ENCODE measurements at regions not wholly inside any gene's neighbourhood (a gene's known extent, or its start where the extent isn't known, plus 50 kb on each side); places are given as distances from the start of the nearest gene placed in this dataset.

GRCh38 chr2:216770050-216770449 lies 74.7 kb upstream of the IGFBP5 start:
- Mint-ChIP-seq H3K9me3 (ENCODE audit: unreplicated experiment) (peaks cover 9% of the 10 kb centered on the region), H3K4me1 (ENCODE audit: low read depth, unreplicated experiment) (peaks cover 5% of the 10 kb centered on the region), H3K36me3 (ENCODE audit: insufficient read depth, unreplicated experiment) (no peaks in the 10 kb centered on the region), H3K4me3 (ENCODE audit: unreplicated experiment) (no peak overlapping the region), H3K27ac (ENCODE audit: unreplicated experiment) (no peak overlapping the region), H3K27me3 (ENCODE audit: insufficient read depth, unreplicated experiment) (peaks cover 15% of the 10 kb centered on the region)
- TF ChIP-seq, protein P1, sequence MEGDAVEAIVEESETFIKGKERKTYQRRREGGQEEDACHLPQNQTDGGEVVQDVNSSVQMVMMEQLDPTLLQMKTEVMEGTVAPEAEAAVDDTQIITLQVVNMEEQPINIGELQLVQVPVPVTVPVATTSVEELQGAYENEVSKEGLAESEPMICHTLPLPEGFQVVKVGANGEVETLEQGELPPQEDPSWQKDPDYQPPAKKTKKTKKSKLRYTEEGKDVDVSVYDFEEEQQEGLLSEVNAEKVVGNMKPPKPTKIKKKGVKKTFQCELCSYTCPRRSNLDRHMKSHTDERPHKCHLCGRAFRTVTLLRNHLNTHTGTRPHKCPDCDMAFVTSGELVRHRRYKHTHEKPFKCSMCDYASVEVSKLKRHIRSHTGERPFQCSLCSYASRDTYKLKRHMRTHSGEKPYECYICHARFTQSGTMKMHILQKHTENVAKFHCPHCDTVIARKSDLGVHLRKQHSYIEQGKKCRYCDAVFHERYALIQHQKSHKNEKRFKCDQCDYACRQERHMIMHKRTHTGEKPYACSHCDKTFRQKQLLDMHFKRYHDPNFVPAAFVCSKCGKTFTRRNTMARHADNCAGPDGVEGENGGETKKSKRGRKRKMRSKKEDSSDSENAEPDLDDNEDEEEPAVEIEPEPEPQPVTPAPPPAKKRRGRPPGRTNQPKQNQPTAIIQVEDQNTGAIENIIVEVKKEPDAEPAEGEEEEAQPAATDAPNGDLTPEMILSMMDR (IDR thresholded peaks at IDR 0.05; ENCODE audit: insufficient read depth in 1 of 2, low read depth in 1 of 2, low read length in 1 of 2, severe bottlenecking in 1 of 2, unreplicated experiment in 1 of 2) = no peak
- intact Hi-C loops (cut with micrococcal nuclease; ENCODE audit: unreplicated experiment) = loop anchor here (10.0 kb wide), 2 partner anchors 85 to 125 kb away; no protein-coding TSS in a partner anchor
- H3K36me3 ChIP-seq (ENCODE audit: control insufficient read depth, insufficient read depth, low read length) = no peaks in the 10 kb centered on the region
- ChIA-PET POLR2A (no interaction called here), CTCF (no interaction called here)
- no TSS peak for BruUV-seq (replicated peaks)
- H3K27me3 ChIP-seq (replicated peaks; ENCODE audit: control insufficient read depth, insufficient read depth, low read length) = no peaks in the 10 kb centered on the region; the same call in 1 of the 2 replicates
- no peak overlapping the region for H3K4me3 ChIP-seq (ENCODE audit: low read depth, low read length)
- H3K4me1 ChIP-seq = no peaks in the 10 kb centered on the region
- no peaks in the 10 kb centered on the region for H3K9me3 ChIP-seq
- DNase-seq = no peak

DNA sequence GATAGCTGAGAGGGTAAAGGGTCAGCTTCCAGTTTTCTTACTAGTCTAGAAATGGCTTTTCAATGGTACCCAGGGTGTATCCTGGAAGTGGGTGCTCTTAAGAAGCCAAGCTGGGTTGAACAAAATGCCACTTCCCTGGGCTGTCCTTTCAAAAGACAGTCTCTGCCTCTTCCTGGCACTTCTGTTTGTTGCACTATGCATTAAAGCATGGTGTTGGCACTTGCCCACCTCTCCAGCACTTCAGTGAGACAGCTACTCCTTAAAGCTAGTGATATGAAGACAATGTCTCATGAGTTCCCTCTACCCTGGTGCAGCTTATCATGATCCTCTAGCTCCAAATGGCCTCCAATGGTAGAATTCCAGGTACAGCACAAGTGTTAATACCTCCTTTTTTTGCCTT lies 74.3 kb upstream of the IGFBP5 start:
- no peaks in the 10 kb centered on the region for H3K4me1 ChIP-seq
- peaks cover 9% of the 10 kb centered on the region for H3K9me3 Mint-ChIP-seq (ENCODE audit: unreplicated experiment)
- CTCF ChIA-PET = no interaction called here
- H3K36me3 Mint-ChIP-seq (ENCODE audit: insufficient read depth, unreplicated experiment) = no peaks in the 10 kb centered on the region
- H3K36me3 ChIP-seq (ENCODE audit: control insufficient read depth, insufficient read depth, low read length) = no peaks in the 10 kb centered on the region
- H3K4me3 ChIP-seq (ENCODE audit: low read depth, low read length) = no peak overlapping the region
- H3K27ac Mint-ChIP-seq (ENCODE audit: unreplicated experiment) = no peak overlapping the region
- BruUV-seq (replicated peaks) = no TSS peak
- peaks cover 15% of the 10 kb centered on the region for H3K27me3 Mint-ChIP-seq (ENCODE audit: insufficient read depth, unreplicated experiment)
- peaks cover 5% of the 10 kb centered on the region for H3K4me1 Mint-ChIP-seq (ENCODE audit: low read depth, unreplicated experiment)
- DNase-seq = no peak
- no peaks in the 10 kb centered on the region for H3K9me3 ChIP-seq
- H3K27me3 ChIP-seq (replicated peaks; ENCODE audit: control insufficient read depth, insufficient read depth, low read length) = no peaks in the 10 kb centered on the region; the same call in 1 of the 2 replicates
- POLR2A ChIA-PET = no interaction called here
- TF ChIP-seq, protein P1 (IDR thresholded peaks at IDR 0.05; ENCODE audit: insufficient read depth in 1 of 2, low read depth in 1 of 2, low read length in 1 of 2, severe bottlenecking in 1 of 2, unreplicated experiment in 1 of 2) = no peak
- H3K4me3 Mint-ChIP-seq (ENCODE audit: unreplicated experiment) = no peak overlapping the region
- intact Hi-C loops (cut with micrococcal nuclease; ENCODE audit: unreplicated experiment) = loop anchor here (10.0 kb wide), 2 partner anchors 85 to 125 kb away; no protein-coding TSS in a partner anchor

DNA sequence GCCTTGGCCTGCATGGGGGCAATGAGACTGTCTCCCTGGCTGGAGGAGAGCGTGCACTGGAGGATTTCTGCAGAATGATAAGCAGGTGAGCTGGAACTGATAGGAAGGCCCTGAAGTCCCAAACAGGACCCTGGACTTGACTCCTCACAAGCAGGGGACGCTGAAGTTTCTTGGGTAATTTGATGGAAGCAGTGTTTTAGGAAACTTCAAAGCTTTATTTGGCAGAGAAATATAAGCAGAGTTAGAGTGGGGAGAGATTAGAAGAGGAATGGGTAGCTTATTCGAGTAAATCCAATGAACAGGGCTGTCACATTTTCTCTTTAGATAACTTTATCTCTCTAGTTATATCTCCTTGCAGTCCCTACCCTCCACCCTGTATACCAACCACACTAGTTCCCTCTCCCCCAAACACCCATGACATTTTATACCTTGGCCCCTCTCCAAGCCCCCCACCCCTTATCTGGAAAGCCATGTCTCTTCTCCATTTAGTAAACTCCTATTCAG lies 73.6 kb upstream of the IGFBP5 start:
- Mint-ChIP-seq H3K4me3 (ENCODE audit: unreplicated experiment) (no peak overlapping the region), H3K36me3 (ENCODE audit: insufficient read depth, unreplicated experiment) (no peaks in the 10 kb centered on the region), H3K9me3 (ENCODE audit: unreplicated experiment) (peaks cover 9% of the 10 kb centered on the region), H3K27me3 (ENCODE audit: insufficient read depth, unreplicated experiment) (peaks cover 11% of the 10 kb centered on the region), H3K27ac (ENCODE audit: unreplicated experiment) (no peak overlapping the region), H3K4me1 (ENCODE audit: low read depth, unreplicated experiment) (peaks cover 5% of the 10 kb centered on the region)
- no peaks in the 10 kb centered on the region for H3K9me3 ChIP-seq
- ChIA-PET CTCF (no interaction called here), POLR2A (no interaction called here)
- no peaks in the 10 kb centered on the region for H3K36me3 ChIP-seq (ENCODE audit: control insufficient read depth, insufficient read depth, low read length)
- intact Hi-C loops (cut with micrococcal nuclease; ENCODE audit: unreplicated experiment) = no loop called here
- no peaks in the 10 kb centered on the region; the same call in 1 of the 2 replicates for H3K27me3 ChIP-seq (replicated peaks; ENCODE audit: control insufficient read depth, insufficient read depth, low read length)
- H3K4me1 ChIP-seq = no peaks in the 10 kb centered on the region
- peak in 1 of 2 experiments; percentile 21 for DNase-seq
- H3K4me3 ChIP-seq (ENCODE audit: low read depth, low read length) = no peak overlapping the region
- BruUV-seq (replicated peaks) = no TSS peak
- TF ChIP-seq, protein P1 (IDR thresholded peaks at IDR 0.05; ENCODE audit: insufficient read depth in 1 of 2, low read depth in 1 of 2, low read length in 1 of 2, severe bottlenecking in 1 of 2, unreplicated experiment in 1 of 2) = no peak
